A673 (cell line): ENCODE measurements at regions not wholly inside any gene's neighbourhood (a gene's known extent, or its start where the extent isn't known, plus 50 kb on each side); places are given as distances from the start of the nearest gene placed in this dataset.

Source experiments
- EZH2 ChIP-seq: fragments of 200-600 bp; sonication (generic); IDR thresholded peaks from 2 replicates; pipeline ENCODE4 v1.6.1; 2017; ENCODE audit warnings: borderline replicate concordance, low read depth, mild to moderate bottlenecking, mixed read lengths, antibody characterized with exemption, low read length; ENCODE audit not compliant: poor library complexity, severe bottlenecking
- TF ChIP-seq, protein P1 (sequence below): fragments of 300-800, 200-600 bp; sonication (generic); conservative IDR thresholded peaks from 2 replicates; pipeline ENCODE4 v1.5.1; 2017; ENCODE audit warnings: low read depth, mild to moderate bottlenecking, antibody characterized with exemption, low read length, moderate library complexity, mixed read lengths

DNA sequence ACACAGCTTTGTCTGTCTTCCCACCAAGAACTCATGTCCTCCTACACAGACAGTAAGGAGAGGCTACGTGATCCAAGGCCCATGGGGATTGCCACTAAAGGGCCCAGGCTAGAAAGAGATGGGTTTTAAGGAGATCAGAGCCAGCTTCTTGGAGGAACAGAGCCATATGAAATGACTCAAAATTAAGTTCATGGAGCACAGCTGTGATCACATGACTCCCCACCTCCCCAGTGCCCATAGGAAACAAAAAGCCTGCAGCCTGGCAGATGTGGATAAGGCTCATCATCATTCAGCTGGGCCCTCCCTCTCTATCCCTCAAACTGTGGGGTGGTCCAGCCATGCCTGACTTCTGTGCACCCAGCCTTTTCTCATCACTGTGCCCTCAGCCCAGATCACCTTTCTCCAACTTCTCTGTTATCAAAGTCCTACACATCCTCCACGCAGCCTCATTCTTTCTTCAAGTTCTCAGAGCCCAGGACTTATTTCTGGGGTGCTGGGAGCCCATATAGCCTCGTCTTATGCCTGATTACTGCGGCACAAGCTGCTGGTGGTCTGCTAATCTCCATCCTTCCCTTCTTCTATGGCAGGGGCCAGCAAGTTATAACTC lies 137.6 kb downstream of the SMAD6 start:
- TF ChIP-seq, protein P1, sequence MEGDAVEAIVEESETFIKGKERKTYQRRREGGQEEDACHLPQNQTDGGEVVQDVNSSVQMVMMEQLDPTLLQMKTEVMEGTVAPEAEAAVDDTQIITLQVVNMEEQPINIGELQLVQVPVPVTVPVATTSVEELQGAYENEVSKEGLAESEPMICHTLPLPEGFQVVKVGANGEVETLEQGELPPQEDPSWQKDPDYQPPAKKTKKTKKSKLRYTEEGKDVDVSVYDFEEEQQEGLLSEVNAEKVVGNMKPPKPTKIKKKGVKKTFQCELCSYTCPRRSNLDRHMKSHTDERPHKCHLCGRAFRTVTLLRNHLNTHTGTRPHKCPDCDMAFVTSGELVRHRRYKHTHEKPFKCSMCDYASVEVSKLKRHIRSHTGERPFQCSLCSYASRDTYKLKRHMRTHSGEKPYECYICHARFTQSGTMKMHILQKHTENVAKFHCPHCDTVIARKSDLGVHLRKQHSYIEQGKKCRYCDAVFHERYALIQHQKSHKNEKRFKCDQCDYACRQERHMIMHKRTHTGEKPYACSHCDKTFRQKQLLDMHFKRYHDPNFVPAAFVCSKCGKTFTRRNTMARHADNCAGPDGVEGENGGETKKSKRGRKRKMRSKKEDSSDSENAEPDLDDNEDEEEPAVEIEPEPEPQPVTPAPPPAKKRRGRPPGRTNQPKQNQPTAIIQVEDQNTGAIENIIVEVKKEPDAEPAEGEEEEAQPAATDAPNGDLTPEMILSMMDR = no peak
- no peak for TF ChIP-seq EZH2
